Subcutaneous abdominal adipose tissue (tissue), 5 donors: ENCODE measurements at regions not wholly inside any gene's neighbourhood (a gene's known extent, or its start where the extent isn't known, plus 50 kb on each side); places are given as distances from the start of the nearest gene placed in this dataset.
"Not testable (repeated sequence)": the region's sequence is repeated elsewhere in the genome, so short reads cannot be mapped to it uniquely, and the experiment has no call there.

Source experiments
- H3K27ac ChIP-seq: one replicate; pipeline ENCODE4 v1.7.0; 2013; ENCODE audit warnings: low read depth, mild to moderate bottlenecking, inconsistent platforms, low read length, moderate library complexity
- H3K27me3 ChIP-seq, 5 donors: one replicate each; pipeline ENCODE4 v1.7.0; 2013; ENCODE audit warnings: low read length in 5 of 5, inconsistent platforms in 1 of 5; ENCODE audit not compliant: control insufficient read depth in 5 of 5, insufficient read depth in 4 of 5
- H3K36me3 ChIP-seq, 5 donors: one replicate each; pipeline ENCODE4 v1.7.0; 2013; ENCODE audit warnings: low read length in 5 of 5; ENCODE audit not compliant: control insufficient read depth in 5 of 5, insufficient read depth in 5 of 5
- H3K4me1 ChIP-seq, 5 donors: one replicate each; pipeline ENCODE4 v1.7.0; 2013; ENCODE audit warnings: low read length in 5 of 5, mild to moderate bottlenecking in 3 of 5, moderate library complexity in 1 of 5; ENCODE audit not compliant: control insufficient read depth in 5 of 5, insufficient read depth in 5 of 5
- H3K4me3 ChIP-seq, 5 donors: one replicate each; pipeline ENCODE4 v1.7.0; 2013; ENCODE audit warnings: low read length in 5 of 5, low read depth in 1 of 5
- H3K9ac ChIP-seq, 5 donors: one replicate each; pipeline ENCODE4 v1.7.0; 2013; ENCODE audit warnings: low read length in 5 of 5, mild to moderate bottlenecking in 4 of 5, moderate library complexity in 3 of 5
- H3K9me3 ChIP-seq, 5 donors: one replicate each; pipeline ENCODE4 v1.7.0; 2013; ENCODE audit warnings: low read length in 5 of 5; ENCODE audit not compliant: control insufficient read depth in 5 of 5
- donor health status: healthy.
- donor health status: healthy.
- donor health status: healthy.
- donor health status: healthy.
- donor health status: healthy.

DNA sequence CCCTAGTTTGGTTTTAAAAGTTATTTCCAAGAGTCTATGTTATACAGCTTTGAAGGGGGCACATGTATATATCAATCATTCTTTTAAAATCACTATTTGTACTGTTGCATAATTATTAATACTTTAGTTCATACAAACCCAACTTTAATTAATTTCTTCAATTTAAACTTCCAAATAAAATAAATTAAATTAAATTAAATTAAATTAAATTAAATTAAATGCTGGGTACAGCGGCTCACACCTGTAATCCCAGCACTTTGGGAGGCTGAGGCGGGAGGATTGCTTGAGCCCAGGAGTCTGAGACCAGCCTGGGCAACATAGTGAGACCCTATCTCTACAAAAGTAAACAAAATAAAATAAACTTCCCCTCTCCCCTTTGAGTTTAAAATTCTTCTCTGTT lies 98.9 kb upstream of the MYO10 start:
- H3K4me3 ChIP-seq, H3K27me3 ChIP-seq, H3K9ac ChIP-seq, H3K4me1 ChIP-seq, H3K36me3 ChIP-seq, H3K9me3 ChIP-seq: not testable (repeated sequence)
- peak overlapping the region; percentile 81 for H3K27ac ChIP-seq

DNA sequence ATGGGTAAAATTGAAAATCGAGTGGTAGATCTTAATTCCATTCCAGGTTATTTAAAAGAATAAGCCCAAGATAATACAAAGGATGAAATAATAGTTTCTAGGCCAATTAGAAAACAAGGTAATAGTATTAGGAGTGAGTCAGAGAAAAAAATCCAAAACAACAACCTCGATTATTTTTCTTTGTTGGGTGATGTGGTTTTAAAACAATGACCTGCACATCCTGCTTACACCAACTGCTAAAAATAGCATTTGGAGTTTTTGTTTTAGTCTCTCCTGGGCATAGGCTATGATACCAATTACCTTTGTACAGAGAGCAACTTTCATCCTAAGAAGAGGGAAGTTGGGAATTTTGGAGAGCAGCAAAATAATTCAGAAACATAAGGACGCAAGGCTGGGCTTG lies 101.7 kb upstream of the MYO10 start:
- H3K36me3 ChIP-seq: no peaks in the 10 kb centered on the region
- no peak overlapping the region for H3K9ac ChIP-seq
- peak overlapping the region; percentile 81 for H3K27ac ChIP-seq
- no peaks in the 10 kb centered on the region for H3K27me3 ChIP-seq
- peaks cover 0 to 3% (median 0%) of the 10 kb centered on the region in 5 donors for H3K9me3 ChIP-seq
- peaks cover 0 to 8% (median 0%) of the 10 kb centered on the region in 5 donors for H3K4me1 ChIP-seq
- no peak overlapping the region for H3K4me3 ChIP-seq

GRCh38 chr5:17039170-17039569 lies 103.1 kb upstream of the MYO10 start:
- H3K9ac ChIP-seq: no peak overlapping the region
- H3K4me1 ChIP-seq: peaks cover 0 to 8% (median 0%) of the 10 kb centered on the region in 5 donors
- peaks cover 0 to 3% (median 0%) of the 10 kb centered on the region in 5 donors for H3K9me3 ChIP-seq
- H3K27me3 ChIP-seq: no peaks in the 10 kb centered on the region
- no peaks in the 10 kb centered on the region for H3K36me3 ChIP-seq
- H3K4me3 ChIP-seq: no peak overlapping the region
- H3K27ac ChIP-seq: peak overlapping the region; percentile 78

GRCh38 chr5:17042041-17042440 lies 106.0 kb upstream of the MYO10 start:
- no peaks in the 10 kb centered on the region for H3K27me3 ChIP-seq
- H3K4me1 ChIP-seq: peaks cover 0 to 8% (median 0%) of the 10 kb centered on the region in 5 donors
- no peak overlapping the region for H3K4me3 ChIP-seq
- H3K36me3 ChIP-seq: no peaks in the 10 kb centered on the region
- H3K9ac ChIP-seq: no peak overlapping the region
- peaks cover 0 to 3% (median 0%) of the 10 kb centered on the region in 5 donors for H3K9me3 ChIP-seq
- no peak overlapping the region for H3K27ac ChIP-seq

- Histone ChIP-seq H3K9ac (no peak overlapping the region), H3K9me3 (no peaks in the 10 kb centered on the region), H3K36me3 (no peaks in the 10 kb centered on the region), H3K4me1 (no peaks in the 10 kb centered on the region), H3K4me3 (no peak overlapping the region), H3K27me3 (no peaks in the 10 kb centered on the region), H3K27ac (no peak overlapping the region)
These were observed 110.2 kb upstream of the MYO10 start for GRCh38 chr5:17046320-17046719.

- no peak overlapping the region for H3K9ac ChIP-seq
- no peak overlapping the region for H3K27ac ChIP-seq
- H3K36me3 ChIP-seq: no peaks in the 10 kb centered on the region
- H3K9me3 ChIP-seq: no peaks in the 10 kb centered on the region
- no peaks in the 10 kb centered on the region for H3K27me3 ChIP-seq
- no peaks in the 10 kb centered on the region for H3K4me1 ChIP-seq
- no peak overlapping the region for H3K4me3 ChIP-seq
These were observed 114.1 kb upstream of the MYO10 start for GRCh38 chr5:17050236-17050635.

DNA sequence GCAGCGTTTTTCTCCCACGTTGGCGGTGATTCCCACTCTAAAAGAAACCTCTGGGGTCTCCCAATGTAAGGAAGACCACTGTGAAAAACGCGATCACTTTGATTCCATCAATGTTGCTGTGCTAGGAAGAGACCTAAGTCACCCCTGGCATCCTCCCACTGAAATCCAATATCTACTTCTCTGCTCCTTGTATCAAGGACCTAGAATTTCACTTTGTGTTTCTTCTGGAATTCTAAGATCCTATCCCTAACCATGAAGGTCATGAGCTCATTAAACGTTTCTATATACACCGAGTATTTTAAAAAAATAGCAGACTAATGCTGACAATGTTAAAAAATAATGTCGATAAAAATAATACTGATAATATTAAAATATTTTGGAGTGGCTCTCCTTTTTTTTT lies 118.8 kb upstream of the MYO10 start:
- Histone ChIP-seq H3K9me3 (no peaks in the 10 kb centered on the region), H3K9ac (no peak overlapping the region), H3K27me3 (no peaks in the 10 kb centered on the region), H3K4me1 (peaks cover 2 to 20% (median 18%) of the 10 kb centered on the region in 5 donors), H3K4me3 (no peak overlapping the region), H3K27ac (no peak overlapping the region), H3K36me3 (no peaks in the 10 kb centered on the region)

DNA sequence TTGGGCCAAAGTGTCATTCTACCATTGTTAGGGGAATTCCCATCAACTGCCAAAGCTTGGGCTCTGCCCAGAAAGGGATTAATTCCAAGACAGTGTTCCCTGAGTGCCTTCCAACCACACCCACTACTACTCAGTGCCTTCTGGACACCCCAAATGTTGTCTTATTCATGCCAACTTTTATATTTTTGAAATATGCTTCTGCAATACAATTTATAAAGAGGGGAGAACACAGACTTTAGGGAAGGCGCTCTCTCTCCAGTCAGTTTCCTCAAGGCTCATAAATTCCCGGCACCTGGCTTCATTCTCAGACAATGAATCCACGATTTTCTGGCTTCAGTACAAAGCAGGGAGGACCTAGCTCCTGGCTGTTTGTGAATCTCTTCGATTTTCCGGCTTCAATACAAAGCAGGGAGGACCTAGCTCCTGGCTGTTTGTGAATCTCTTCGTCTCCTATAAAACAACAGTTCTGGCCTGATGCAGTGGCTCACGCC lies 120.1 kb upstream of the MYO10 start:
- peak overlapping the region; percentile 28 for H3K27ac ChIP-seq
- H3K36me3 ChIP-seq: no peaks in the 10 kb centered on the region
- H3K4me3 ChIP-seq: peak overlapping the region in 1 of 5 donors; percentile 4
- no peaks in the 10 kb centered on the region for H3K27me3 ChIP-seq
- no peak overlapping the region for H3K9ac ChIP-seq
- peaks cover 2 to 20% (median 18%) of the 10 kb centered on the region in 5 donors for H3K4me1 ChIP-seq
- H3K9me3 ChIP-seq: no peaks in the 10 kb centered on the region

DNA sequence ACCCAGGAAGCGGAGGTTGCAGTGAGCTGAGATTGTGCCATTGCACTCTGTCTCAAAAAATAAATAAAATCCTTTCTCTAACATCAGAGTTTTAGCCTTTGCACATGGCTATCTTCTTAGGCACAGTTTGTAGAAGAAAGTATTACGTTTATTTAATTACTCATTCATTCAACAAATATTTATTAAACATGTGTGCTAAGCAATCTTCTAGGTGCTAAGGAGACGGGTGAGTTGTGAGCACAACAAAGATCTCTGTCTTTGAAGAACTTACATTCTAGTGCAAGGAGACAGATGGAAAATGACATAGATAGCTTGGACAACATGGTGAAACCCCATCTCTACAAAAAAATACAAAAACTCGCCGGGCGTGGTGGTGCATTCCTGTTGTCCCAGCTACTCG lies 122.3 kb upstream of the MYO10 start:
- H3K36me3 ChIP-seq: no peaks in the 10 kb centered on the region
- H3K27ac ChIP-seq: no peak overlapping the region
- H3K4me3 ChIP-seq: no peak overlapping the region
- no peak overlapping the region for H3K9ac ChIP-seq
- no peaks in the 10 kb centered on the region for H3K27me3 ChIP-seq
- no peaks in the 10 kb centered on the region for H3K9me3 ChIP-seq
- H3K4me1 ChIP-seq: peaks cover 2 to 20% (median 18%) of the 10 kb centered on the region in 5 donors

DNA sequence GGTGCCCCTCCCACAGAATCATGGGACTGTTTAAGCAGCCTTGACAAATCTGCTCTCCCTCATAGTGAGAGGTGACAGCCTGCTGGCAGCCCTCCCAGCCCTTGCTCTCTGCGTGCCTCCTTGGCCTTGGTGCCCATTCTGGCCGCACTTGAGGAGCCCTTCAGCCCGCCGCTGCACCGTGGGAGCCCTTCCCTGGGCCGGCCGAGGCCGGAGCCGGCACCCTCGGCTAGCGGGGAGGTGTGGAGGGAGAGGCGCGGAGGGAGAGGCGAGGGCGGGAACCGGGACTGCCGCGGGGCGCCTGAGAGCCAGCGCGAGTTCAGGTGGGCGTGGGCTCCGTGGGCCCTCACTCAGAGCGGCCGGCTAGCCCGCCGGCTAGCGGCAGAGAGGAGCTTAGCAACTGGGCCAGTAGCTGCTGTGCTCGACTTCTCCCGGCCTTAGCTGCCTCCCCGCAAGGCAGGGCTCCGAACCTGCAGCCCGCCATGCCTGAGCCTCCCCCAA lies 125.9 kb upstream of the MYO10 start:
- Histone ChIP-seq H3K4me3 (no peak overlapping the region), H3K27ac (no peak overlapping the region), H3K27me3 (no peaks in the 10 kb centered on the region), H3K9ac (no peak overlapping the region), H3K36me3 (no peaks in the 10 kb centered on the region), H3K9me3 (no peaks in the 10 kb centered on the region), H3K4me1 (peaks cover 2 to 9% (median 8%) of the 10 kb centered on the region in 5 donors)

- H3K27ac ChIP-seq, H3K4me3 ChIP-seq, H3K27me3 ChIP-seq: not testable (repeated sequence)
These were observed 126.7 kb upstream of the MYO10 start for GRCh38 chr5:17062741-17063140.

More at GRCh38 chr5:17062741-17063140, 126.7 kb upstream of the MYO10 start:
- H3K9me3 ChIP-seq, H3K9ac ChIP-seq, H3K4me1 ChIP-seq, H3K36me3 ChIP-seq: not testable (repeated sequence)
